ENCODE measurements at regions not wholly inside any gene's neighbourhood (a gene's known extent, or its start where the extent isn't known, plus 50 kb on each side); places are given as distances from the start of the nearest gene placed in this dataset.

GRCh38 chr3:128555098-128555825 is 62.3 kb upstream of the GATA2 start:
- H3K27me3 Mint-ChIP-seq (ENCODE audit: low read depth): peaks cover 61% of the 10 kb centered on the region
- peaks cover 7% of the 10 kb centered on the region for H3K4me1 Mint-ChIP-seq (ENCODE audit: low read depth)
- no peak overlapping the region for H3K4me3 Mint-ChIP-seq
- CTCF ChIA-PET: interaction anchor here (0.6 kb wide), 1 partner anchor 47 kb away, joined by 3 read pairs; no protein-coding TSS in a partner anchor
- no peaks in the 10 kb centered on the region for H3K9me3 Mint-ChIP-seq
- H3K27ac Mint-ChIP-seq: no peak overlapping the region
- H3K36me3 Mint-ChIP-seq (ENCODE audit: low read depth): no peaks in the 10 kb centered on the region
- no peak for DNase-seq
- intact Hi-C loops (cut with micrococcal nuclease): no loop called here

- no peak for DNase-seq
- peaks cover 5% of the 10 kb centered on the region for H3K4me1 Mint-ChIP-seq (ENCODE audit: low read depth)
- CTCF ChIA-PET: no interaction called here
- H3K4me3 Mint-ChIP-seq: no peak overlapping the region
- no peaks in the 10 kb centered on the region for H3K36me3 Mint-ChIP-seq (ENCODE audit: low read depth)
- H3K27me3 Mint-ChIP-seq (ENCODE audit: low read depth): peaks cover 57% of the 10 kb centered on the region
- H3K27ac Mint-ChIP-seq: no peak overlapping the region
- intact Hi-C loops (cut with micrococcal nuclease): no loop called here
- no peaks in the 10 kb centered on the region for H3K9me3 Mint-ChIP-seq
These were observed 61.6 kb upstream of the GATA2 start for GRCh38 chr3:128554465-128555097.

GRCh38 chr3:128554100-128554464 is 61.1 kb upstream of the GATA2 start:
- no peak for DNase-seq
- Mint-ChIP-seq H3K27me3 (ENCODE audit: low read depth) (peaks cover 53% of the 10 kb centered on the region), H3K27ac (no peak overlapping the region), H3K9me3 (no peaks in the 10 kb centered on the region), H3K4me1 (ENCODE audit: low read depth) (peaks cover 3% of the 10 kb centered on the region), H3K36me3 (ENCODE audit: low read depth) (no peaks in the 10 kb centered on the region), H3K4me3 (no peak overlapping the region)
- CTCF ChIA-PET: no interaction called here
- intact Hi-C loops (cut with micrococcal nuclease): no loop called here

- CTCF ChIA-PET: interaction anchor here (0.6 kb wide), 1 partner anchor 28 kb away, joined by 4 read pairs; no protein-coding TSS in a partner anchor
- H3K9me3 Mint-ChIP-seq: no peaks in the 10 kb centered on the region
- no peaks in the 10 kb centered on the region for H3K36me3 Mint-ChIP-seq (ENCODE audit: low read depth)
- H3K4me1 Mint-ChIP-seq (ENCODE audit: low read depth): peaks cover 3% of the 10 kb centered on the region
- H3K27ac Mint-ChIP-seq: no peak overlapping the region
- H3K4me3 Mint-ChIP-seq: no peak overlapping the region
- H3K27me3 Mint-ChIP-seq (ENCODE audit: low read depth): peaks cover 53% of the 10 kb centered on the region
- no peak for DNase-seq
- intact Hi-C loops (cut with micrococcal nuclease): no loop called here
These were observed 60.6 kb upstream of the GATA2 start for GRCh38 chr3:128553560-128553959.

GRCh38 chr3:128551867-128552266 is 58.9 kb upstream of the GATA2 start:
- intact Hi-C loops (cut with micrococcal nuclease): no loop called here
- Mint-ChIP-seq H3K4me3 (no peak overlapping the region), H3K27me3 (ENCODE audit: low read depth) (peaks cover 44% of the 10 kb centered on the region), H3K27ac (no peak overlapping the region), H3K4me1 (ENCODE audit: low read depth) (peaks cover 3% of the 10 kb centered on the region), H3K9me3 (no peaks in the 10 kb centered on the region), H3K36me3 (ENCODE audit: low read depth) (no peaks in the 10 kb centered on the region)
- CTCF ChIA-PET: no interaction called here
- no peak for DNase-seq

GRCh38 chr3:128551451-128551850 is 58.5 kb upstream of the GATA2 start:
- no peak overlapping the region for H3K27ac Mint-ChIP-seq
- peaks cover 3% of the 10 kb centered on the region for H3K4me1 Mint-ChIP-seq (ENCODE audit: low read depth)
- H3K27me3 Mint-ChIP-seq (ENCODE audit: low read depth): peaks cover 41% of the 10 kb centered on the region
- no peak overlapping the region for H3K4me3 Mint-ChIP-seq
- CTCF ChIA-PET: no interaction called here
- DNase-seq: no peak
- H3K36me3 Mint-ChIP-seq (ENCODE audit: low read depth): no peaks in the 10 kb centered on the region
- intact Hi-C loops (cut with micrococcal nuclease): no loop called here
- H3K9me3 Mint-ChIP-seq: no peaks in the 10 kb centered on the region

- Mint-ChIP-seq H3K4me3 (no peak overlapping the region), H3K4me1 (ENCODE audit: low read depth) (peaks cover 3% of the 10 kb centered on the region), H3K36me3 (ENCODE audit: low read depth) (no peaks in the 10 kb centered on the region), H3K27me3 (ENCODE audit: low read depth) (peaks cover 38% of the 10 kb centered on the region), H3K27ac (no peak overlapping the region), H3K9me3 (no peaks in the 10 kb centered on the region)
- CTCF ChIA-PET: no interaction called here
- intact Hi-C loops (cut with micrococcal nuclease): no loop called here
- DNase-seq: no peak
These were observed 57.6 kb upstream of the GATA2 start for GRCh38 chr3:128550471-128551126.

- peaks cover 38% of the 10 kb centered on the region for H3K27me3 Mint-ChIP-seq (ENCODE audit: low read depth)
- H3K36me3 Mint-ChIP-seq (ENCODE audit: low read depth): no peaks in the 10 kb centered on the region
- CTCF ChIA-PET: no interaction called here
- intact Hi-C loops (cut with micrococcal nuclease): no loop called here
- H3K9me3 Mint-ChIP-seq: no peaks in the 10 kb centered on the region
- H3K4me1 Mint-ChIP-seq (ENCODE audit: low read depth): peaks cover 3% of the 10 kb centered on the region
- no peak overlapping the region for H3K4me3 Mint-ChIP-seq
- DNase-seq: no peak
- H3K27ac Mint-ChIP-seq: no peak overlapping the region
These were observed 57.1 kb upstream of the GATA2 start for GRCh38 chr3:128550113-128550440.

GRCh38 chr3:128549283-128550112 is 56.5 kb upstream of the GATA2 start:
- DNase-seq: no peak
- H3K4me3 Mint-ChIP-seq: no peak overlapping the region
- H3K27ac Mint-ChIP-seq: no peak overlapping the region
- intact Hi-C loops (cut with micrococcal nuclease): no loop called here
- no peaks in the 10 kb centered on the region for H3K4me1 Mint-ChIP-seq (ENCODE audit: low read depth)
- CTCF ChIA-PET: no interaction called here
- H3K27me3 Mint-ChIP-seq (ENCODE audit: low read depth): peaks cover 32% of the 10 kb centered on the region
- no peaks in the 10 kb centered on the region for H3K36me3 Mint-ChIP-seq (ENCODE audit: low read depth)
- H3K9me3 Mint-ChIP-seq: no peaks in the 10 kb centered on the region

GRCh38 chr3:128548426-128549282 is 55.7 kb upstream of the GATA2 start:
- no peaks in the 10 kb centered on the region for H3K9me3 Mint-ChIP-seq
- DNase-seq: no peak
- H3K4me3 Mint-ChIP-seq: no peak overlapping the region
- intact Hi-C loops (cut with micrococcal nuclease): no loop called here
- H3K27me3 Mint-ChIP-seq (ENCODE audit: low read depth): peaks cover 24% of the 10 kb centered on the region
- H3K27ac Mint-ChIP-seq: no peak overlapping the region
- no peaks in the 10 kb centered on the region for H3K36me3 Mint-ChIP-seq (ENCODE audit: low read depth)
- CTCF ChIA-PET: interaction anchor here (0.5 kb wide), 1 partner anchor 43 kb away, joined by 3 read pairs; no protein-coding TSS in a partner anchor
- H3K4me1 Mint-ChIP-seq (ENCODE audit: low read depth): no peaks in the 10 kb centered on the region

- intact Hi-C loops (cut with micrococcal nuclease): no loop called here
- no peaks in the 10 kb centered on the region for H3K36me3 Mint-ChIP-seq (ENCODE audit: low read depth)
- H3K4me3 Mint-ChIP-seq: no peak overlapping the region
- no peak for DNase-seq
- H3K27me3 Mint-ChIP-seq (ENCODE audit: low read depth): peaks cover 20% of the 10 kb centered on the region
- no peaks in the 10 kb centered on the region for H3K4me1 Mint-ChIP-seq (ENCODE audit: low read depth)
- CTCF ChIA-PET: interaction anchor here (0.5 kb wide), 1 partner anchor 44 kb away, joined by 3 read pairs; no protein-coding TSS in a partner anchor
- H3K9me3 Mint-ChIP-seq: peaks cover 6% of the 10 kb centered on the region
- no peak overlapping the region for H3K27ac Mint-ChIP-seq
These were observed 55.0 kb upstream of the GATA2 start for GRCh38 chr3:128548021-128548420.

Measured in activated naive CD4-positive, alpha-beta T cell treated with anti-CD3 and anti-CD28 coated beads for 36 hours (primary cell).